ENCODE measurements at regions not wholly inside any gene's neighbourhood (a gene's known extent, or its start where the extent isn't known, plus 50 kb on each side); places are given as distances from the start of the nearest gene placed in this dataset.

DNA sequence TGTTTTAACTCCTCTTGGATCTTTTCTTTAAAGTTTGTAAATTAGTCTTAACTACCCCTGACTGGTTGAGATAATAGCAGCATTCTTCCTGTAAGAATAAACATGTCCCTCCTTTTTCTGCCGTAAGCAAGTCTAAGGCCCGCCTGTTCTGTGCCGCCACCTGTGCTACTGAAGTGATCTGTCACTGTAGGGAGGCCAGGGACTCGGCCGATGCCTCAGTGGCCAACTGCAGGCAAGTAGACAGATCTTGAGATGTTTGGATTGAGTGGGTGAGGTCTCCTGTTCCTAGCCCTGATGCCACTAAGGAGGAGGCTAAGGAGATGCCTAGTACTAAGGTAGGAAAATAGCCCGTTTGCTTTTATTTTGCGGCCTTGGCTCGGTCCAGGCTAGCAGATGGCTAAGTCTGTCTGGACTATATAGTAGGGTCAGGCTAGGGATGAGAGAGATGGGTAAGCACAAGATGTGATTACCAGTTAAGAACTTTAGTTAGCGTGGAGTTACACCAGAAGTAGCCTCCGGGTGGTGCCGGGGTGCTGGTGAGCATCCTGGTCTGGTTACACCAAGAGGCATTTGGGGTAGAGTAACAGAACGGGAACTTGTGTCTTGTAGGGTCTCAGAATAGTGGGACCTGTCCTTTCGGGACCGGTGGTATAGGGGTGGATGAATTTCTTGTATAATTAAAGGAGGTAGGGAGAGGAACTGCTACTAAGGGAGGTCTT is 584.2 kb downstream of the SUCLG1 start:
- Histone ChIP-seq H3K36me3 (ENCODE audit: insufficient read depth, low read length) (no peaks in the 10 kb centered on the region), H3K27ac (ENCODE audit: low read depth, low read length, poor library complexity, severe bottlenecking) (no peak overlapping the region), H3K4me1 (ENCODE audit: insufficient read depth, low read length, severe bottlenecking) (no peaks in the 10 kb centered on the region), H3K9ac (ENCODE audit: low read length) (no peak overlapping the region), H3K79me2 (ENCODE audit: insufficient read depth, low read length) (no peaks in the 10 kb centered on the region), H4K20me1 (ENCODE audit: insufficient read depth, low read length) (no peaks in the 10 kb centered on the region), H2AFZ (ENCODE audit: low read length) (no peak overlapping the region), H3F3A (ENCODE audit: insufficient read depth, low read length) (no peaks in the 10 kb centered on the region), H3K4me2 (ENCODE audit: low read length) (no peak overlapping the region), H3K9me2 (ENCODE audit: low read depth, low read length) (no peaks in the 10 kb centered on the region), H3K27me3 (ENCODE audit: insufficient read depth, low read length) (no peaks in the 10 kb centered on the region), H3K9me3 (ENCODE audit: low read length) (no peaks in the 10 kb centered on the region), H3K4me3 (ENCODE audit: low read depth, low read length, poor library complexity, severe bottlenecking) (no peak overlapping the region)
- TF ChIP-seq EZH2 (IDR thresholded peaks at IDR 0.05; ENCODE audit: borderline replicate concordance, low read length) = no peak
- TF ChIP-seq, protein P1, sequence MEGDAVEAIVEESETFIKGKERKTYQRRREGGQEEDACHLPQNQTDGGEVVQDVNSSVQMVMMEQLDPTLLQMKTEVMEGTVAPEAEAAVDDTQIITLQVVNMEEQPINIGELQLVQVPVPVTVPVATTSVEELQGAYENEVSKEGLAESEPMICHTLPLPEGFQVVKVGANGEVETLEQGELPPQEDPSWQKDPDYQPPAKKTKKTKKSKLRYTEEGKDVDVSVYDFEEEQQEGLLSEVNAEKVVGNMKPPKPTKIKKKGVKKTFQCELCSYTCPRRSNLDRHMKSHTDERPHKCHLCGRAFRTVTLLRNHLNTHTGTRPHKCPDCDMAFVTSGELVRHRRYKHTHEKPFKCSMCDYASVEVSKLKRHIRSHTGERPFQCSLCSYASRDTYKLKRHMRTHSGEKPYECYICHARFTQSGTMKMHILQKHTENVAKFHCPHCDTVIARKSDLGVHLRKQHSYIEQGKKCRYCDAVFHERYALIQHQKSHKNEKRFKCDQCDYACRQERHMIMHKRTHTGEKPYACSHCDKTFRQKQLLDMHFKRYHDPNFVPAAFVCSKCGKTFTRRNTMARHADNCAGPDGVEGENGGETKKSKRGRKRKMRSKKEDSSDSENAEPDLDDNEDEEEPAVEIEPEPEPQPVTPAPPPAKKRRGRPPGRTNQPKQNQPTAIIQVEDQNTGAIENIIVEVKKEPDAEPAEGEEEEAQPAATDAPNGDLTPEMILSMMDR (IDR thresholded peaks at IDR 0.05; ENCODE audit: low read length) = no peak; the same call in 1 of the 2 replicates

- H3K4me3 ChIP-seq (ENCODE audit: low read depth, low read length, poor library complexity, severe bottlenecking) = no peak overlapping the region
These were observed 585.0 kb downstream of the SUCLG1 start for GRCh38 chr2:83874066-83874465.

DNA sequence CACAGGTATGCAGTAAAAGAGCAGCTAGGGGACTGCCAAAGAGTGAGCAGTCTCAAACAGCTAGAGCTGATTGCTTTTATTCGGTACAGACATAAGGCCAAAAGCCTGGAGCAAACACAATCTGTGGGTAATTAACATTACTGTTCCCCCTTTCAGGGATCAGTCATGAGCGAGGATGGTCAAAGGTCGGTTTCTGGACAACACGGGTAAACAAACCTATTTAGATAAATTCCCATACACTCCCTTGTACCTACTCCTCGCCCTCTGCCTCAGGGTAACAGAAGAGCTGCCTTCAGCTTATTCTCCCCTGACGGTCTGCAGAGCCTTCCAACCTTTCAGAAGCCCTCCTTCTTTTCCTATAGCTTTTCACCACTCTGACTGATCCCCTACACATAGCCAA is 586.0 kb downstream of the SUCLG1 start:
- Histone ChIP-seq H2AFZ (ENCODE audit: low read length) (no peak overlapping the region), H3K9ac (ENCODE audit: low read length) (no peak overlapping the region), H3K9me3 (ENCODE audit: low read length) (no peaks in the 10 kb centered on the region), H3K27me3 (ENCODE audit: insufficient read depth, low read length) (no peaks in the 10 kb centered on the region), H3F3A (ENCODE audit: insufficient read depth, low read length) (no peaks in the 10 kb centered on the region), H3K4me1 (ENCODE audit: insufficient read depth, low read length, severe bottlenecking) (no peaks in the 10 kb centered on the region), H3K36me3 (ENCODE audit: insufficient read depth, low read length) (no peaks in the 10 kb centered on the region), H3K4me3 (ENCODE audit: low read depth, low read length, poor library complexity, severe bottlenecking) (no peak overlapping the region), H3K4me2 (ENCODE audit: low read length) (no peak overlapping the region), H3K79me2 (ENCODE audit: insufficient read depth, low read length) (no peaks in the 10 kb centered on the region), H4K20me1 (ENCODE audit: insufficient read depth, low read length) (no peaks in the 10 kb centered on the region), H3K27ac (ENCODE audit: low read depth, low read length, poor library complexity, severe bottlenecking) (no peak overlapping the region), H3K9me2 (ENCODE audit: low read depth, low read length) (no peaks in the 10 kb centered on the region)
- no peak for TF ChIP-seq EZH2 (IDR thresholded peaks at IDR 0.05; ENCODE audit: borderline replicate concordance, low read length)
- TF ChIP-seq, protein P1 (IDR thresholded peaks at IDR 0.05; ENCODE audit: low read length) = no peak

More at GRCh38 chr2:83874066-83874465, 585.0 kb downstream of the SUCLG1 start:
- Histone ChIP-seq H3K9me2 (ENCODE audit: low read depth, low read length) (no peaks in the 10 kb centered on the region), H3K9ac (ENCODE audit: low read length) (no peak overlapping the region), H3K79me2 (ENCODE audit: insufficient read depth, low read length) (no peaks in the 10 kb centered on the region), H3K4me1 (ENCODE audit: insufficient read depth, low read length, severe bottlenecking) (no peaks in the 10 kb centered on the region), H3K27me3 (ENCODE audit: insufficient read depth, low read length) (no peaks in the 10 kb centered on the region), H4K20me1 (ENCODE audit: insufficient read depth, low read length) (no peaks in the 10 kb centered on the region), H2AFZ (ENCODE audit: low read length) (no peak overlapping the region), H3K4me2 (ENCODE audit: low read length) (no peak overlapping the region), H3K27ac (ENCODE audit: low read depth, low read length, poor library complexity, severe bottlenecking) (no peak overlapping the region), H3K36me3 (ENCODE audit: insufficient read depth, low read length) (no peaks in the 10 kb centered on the region), H3F3A (ENCODE audit: insufficient read depth, low read length) (no peaks in the 10 kb centered on the region), H3K9me3 (ENCODE audit: low read length) (no peaks in the 10 kb centered on the region)
- no peak for TF ChIP-seq EZH2 (IDR thresholded peaks at IDR 0.05; ENCODE audit: borderline replicate concordance, low read length)
- TF ChIP-seq, protein P1 (IDR thresholded peaks at IDR 0.05; ENCODE audit: low read length) = no peak
